OCI-LY7 (cell line): ENCODE measurements at regions not wholly inside any gene's neighbourhood (a gene's known extent, or its start where the extent isn't known, plus 50 kb on each side); places are given as distances from the start of the nearest gene placed in this dataset.

Experiments used
- BruUV-seq: library from RNA; stranded (reverse); fragments of 400-500 nt; replicated peaks from 2 replicates; lab custom pipeline; 2021; lab: Mats Ljungman, UMichigan
- CTCF ChIA-PET: fragments of 300-600 bp; sonication (Branson Sonifier 250); formaldehyde crosslinking; loops from one replicate; lab custom pipeline; 2022; ENCODE audit warnings: antibody characterized with exemption; ENCODE audit not compliant: unreplicated experiment; lab: Charles Lee
- POLR2A ChIA-PET: fragments of 300-600 bp; sonication (Branson Sonifier 250); formaldehyde crosslinking; loops from one replicate; lab custom pipeline; 2022; ENCODE audit warnings: antibody characterized with exemption; lab: Charles Lee
- DNase-seq: peaks from one replicate; pipeline ENCODE4 v3.0.0-alpha.2; 2015; ENCODE audit warnings: low spot score
- H2AFZ ChIP-seq: fragments of 200-600 bp; sonication (generic), shearing (Covaris generic); 2 replicates; pipeline ENCODE4 v1.6.1; 2014; ENCODE audit warnings: mild to moderate bottlenecking, antibody characterized with exemption, low read length, moderate library complexity
- H3K27ac ChIP-seq: fragments of 200-600 bp; sonication (generic); 2 replicates; pipeline ENCODE4 v1.5.1; 2014; ENCODE audit warnings: mixed run types, low read depth, mild to moderate bottlenecking, moderate library complexity, low read length, inconsistent platforms; ENCODE audit not compliant: poor library complexity, severe bottlenecking
- H3K36me3 ChIP-seq: fragments of 200-600 bp; sonication (generic); 2 replicates; pipeline ENCODE4 v1.6.1; 2014; ENCODE audit warnings: mild to moderate bottlenecking, antibody characterized with exemption, low read length, moderate library complexity, mixed read lengths; ENCODE audit not compliant: insufficient read depth
- H3K4me1 ChIP-seq: fragments of 200-600 bp; sonication (generic); 2 replicates; pipeline ENCODE4 v1.5.1; 2014; ENCODE audit warnings: mild to moderate bottlenecking, low read length; ENCODE audit not compliant: insufficient read depth, poor library complexity, severe bottlenecking
- H3K4me2 ChIP-seq: fragments of 200-600 bp; sonication (generic); 2 replicates; pipeline ENCODE4 v1.6.1; 2014; ENCODE audit warnings: mild to moderate bottlenecking, low read length
- H3K4me3 ChIP-seq: fragments of 200-600 bp; sonication (generic); 2 replicates; pipeline ENCODE4 v1.5.1; 2014; ENCODE audit warnings: mild to moderate bottlenecking, low read depth, low read length; ENCODE audit not compliant: poor library complexity, severe bottlenecking
- H3K79me2 ChIP-seq: fragments of 200-600 bp; sonication (generic); 2 replicates; pipeline ENCODE4 v1.6.1; 2016; ENCODE audit warnings: low read depth, mild to moderate bottlenecking, low read length, moderate library complexity, mixed read lengths; ENCODE audit not compliant: insufficient read depth
- H3K9me2 ChIP-seq: fragments of 200-600 bp; sonication (generic); 2 replicates; pipeline ENCODE4 v1.6.1; 2016; ENCODE audit warnings: mild to moderate bottlenecking, low read length, mixed read lengths; ENCODE audit not compliant: insufficient read depth
- H3K9me3 ChIP-seq: fragments of 200-600 bp; sonication (generic); 2 replicates; pipeline ENCODE4 v1.6.1; 2014; ENCODE audit warnings: mild to moderate bottlenecking, mixed run types, low read length, mixed read lengths
- H4K20me1 ChIP-seq: fragments of 200-600 bp; sonication (generic); 2 replicates; pipeline ENCODE4 v1.6.1; 2014; ENCODE audit warnings: mild to moderate bottlenecking, antibody characterized with exemption, low read length, moderate library complexity, mixed read lengths; ENCODE audit not compliant: insufficient read depth
- CTCF ChIP-seq: fragments of 200-600 bp; sonication (generic); conservative IDR thresholded peaks from 2 replicates; pipeline ENCODE4 v1.5.1; 2014; ENCODE audit warnings: mild to moderate bottlenecking, antibody characterized with exemption, low read length, moderate library complexity, mixed read lengths
- EZH2phosphoT487 ChIP-seq: fragments of 200-600 bp; sonication (generic); IDR thresholded peaks from 2 replicates; pipeline ENCODE4 v1.6.1; 2018; ENCODE audit warnings: low read depth, borderline replicate concordance, mild to moderate bottlenecking, mixed run types, antibody characterized with exemption, low read length, moderate library complexity, mixed read lengths
- intact Hi-C: fragments of 100-400 bp; cut with micrococcal nuclease; formaldehyde crosslinking; loops from one replicate; pipeline ENCODE4 v1.10.0; 2022; ENCODE audit not compliant: unreplicated experiment

GRCh38 chr1:214848101-214848500 lies 234.4 kb upstream of the KCNK2 start:
- Histone ChIP-seq H3K9me3 (no peaks in the 10 kb centered on the region), H3K36me3 (no peaks in the 10 kb centered on the region), H4K20me1 (no peaks in the 10 kb centered on the region), H2AFZ (no peak overlapping the region), H3K79me2 (no peaks in the 10 kb centered on the region), H3K4me3 (no peak overlapping the region), H3K4me1 (no peaks in the 10 kb centered on the region), H3K4me2 (no peak overlapping the region), H3K27ac (no peak overlapping the region), H3K9me2 (no peaks in the 10 kb centered on the region)
- TF ChIP-seq EZH2phosphoT487 (no peak), CTCF (no peak)
- BruUV-seq = no TSS peak
- DNase-seq = no peak
- ChIA-PET CTCF (no interaction called here), POLR2A (interaction anchor here (0.6 kb wide), 1 partner anchor 1627 kb away, joined by 3 read pairs; no protein-coding TSS in a partner anchor)
- intact Hi-C loops = no loop called here

GRCh38 chr1:214850432-214851050 lies 232.0 kb upstream of the KCNK2 start:
- Histone ChIP-seq H3K9me2 (no peaks in the 10 kb centered on the region), H3K27ac (no peak overlapping the region), H3K4me1 (no peaks in the 10 kb centered on the region), H2AFZ (no peak overlapping the region), H3K4me2 (no peak overlapping the region), H3K9me3 (no peaks in the 10 kb centered on the region), H4K20me1 (no peaks in the 10 kb centered on the region), H3K36me3 (no peaks in the 10 kb centered on the region), H3K4me3 (no peak overlapping the region), H3K79me2 (no peaks in the 10 kb centered on the region)
- POLR2A ChIA-PET = no interaction called here
- intact Hi-C loops = no loop called here
- BruUV-seq = no TSS peak
- CTCF ChIA-PET = no interaction called here
- TF ChIP-seq EZH2phosphoT487 (no peak), CTCF (no peak)
- DNase-seq = no peak

GRCh38 chr1:214853340-214853739 lies 229.2 kb upstream of the KCNK2 start:
- Histone ChIP-seq H3K9me2 (no peaks in the 10 kb centered on the region), H3K36me3 (no peaks in the 10 kb centered on the region), H4K20me1 (no peaks in the 10 kb centered on the region), H3K4me2 (no peak overlapping the region), H3K27ac (no peak overlapping the region), H3K4me1 (no peaks in the 10 kb centered on the region), H3K9me3 (no peaks in the 10 kb centered on the region), H3K79me2 (no peaks in the 10 kb centered on the region), H2AFZ (no peak overlapping the region), H3K4me3 (no peak overlapping the region)
- TF ChIP-seq CTCF = no peak
- no peak for TF ChIP-seq EZH2phosphoT487
- CTCF ChIA-PET = no interaction called here
- intact Hi-C loops = no loop called here
- POLR2A ChIA-PET = no interaction called here
- no TSS peak for BruUV-seq
- no peak for DNase-seq
